ENCODE measurements at regions not wholly inside any gene's neighbourhood (a gene's known extent, or its start where the extent isn't known, plus 50 kb on each side); places are given as distances from the start of the nearest gene placed in this dataset.
"Not testable (repeated sequence)": the region's sequence is repeated elsewhere in the genome, so short reads cannot be mapped to it uniquely, and the experiment has no call there.

- H3K9me3 Mint-ChIP-seq: no peaks in the 10 kb centered on the region
- no peak for DNase-seq (ENCODE audit: extremely low spot score, unreplicated experiment)
- H3K4me3 Mint-ChIP-seq: no peak overlapping the region
- H3K4me1 Mint-ChIP-seq (ENCODE audit: unreplicated experiment): no peaks in the 10 kb centered on the region
- TF ChIP-seq CTCF (conservative IDR thresholded peaks at IDR 0.05): no peak
- no peaks in the 10 kb centered on the region for H3K36me3 Mint-ChIP-seq
- no peak overlapping the region for H3K27ac Mint-ChIP-seq
- no peaks in the 10 kb centered on the region for H3K27me3 Mint-ChIP-seq
These were observed 269.7 kb downstream of the TTC6 start for GRCh38 chr14:37864861-37865718.

- H3K4me1 Mint-ChIP-seq (ENCODE audit: unreplicated experiment): peaks cover 7% of the 10 kb centered on the region
- no peak for TF ChIP-seq CTCF (conservative IDR thresholded peaks at IDR 0.05)
- H3K27ac Mint-ChIP-seq: no peak overlapping the region
- H3K36me3 Mint-ChIP-seq: no peaks in the 10 kb centered on the region
- no peak overlapping the region for H3K4me3 Mint-ChIP-seq
- DNase-seq (ENCODE audit: extremely low spot score, unreplicated experiment): no peak
- no peaks in the 10 kb centered on the region for H3K27me3 Mint-ChIP-seq
- no peaks in the 10 kb centered on the region for H3K9me3 Mint-ChIP-seq
These were observed 270.5 kb downstream of the TTC6 start for GRCh38 chr14:37865719-37866549.

- Mint-ChIP-seq H3K4me1 (ENCODE audit: unreplicated experiment) (peaks cover 12% of the 10 kb centered on the region), H3K4me3 (no peak overlapping the region), H3K9me3 (no peaks in the 10 kb centered on the region), H3K27ac (no peak overlapping the region), H3K27me3 (no peaks in the 10 kb centered on the region), H3K36me3 (no peaks in the 10 kb centered on the region)
- DNase-seq (ENCODE audit: extremely low spot score, unreplicated experiment): no peak
- TF ChIP-seq CTCF (conservative IDR thresholded peaks at IDR 0.05): no peak
These were observed 274.2 kb downstream of the TTC6 start for GRCh38 chr14:37869633-37870032.

GRCh38 chr14:37870170-37870569 lies 274.7 kb downstream of the TTC6 start:
- Mint-ChIP-seq H3K36me3 (no peaks in the 10 kb centered on the region), H3K9me3 (no peaks in the 10 kb centered on the region), H3K27me3 (no peaks in the 10 kb centered on the region), H3K4me1 (ENCODE audit: unreplicated experiment) (peaks cover 17% of the 10 kb centered on the region), H3K27ac (peak overlapping the region; percentile 79), H3K4me3 (peak overlapping the region; percentile 63)
- no peak for DNase-seq (ENCODE audit: extremely low spot score, unreplicated experiment)
- TF ChIP-seq CTCF (conservative IDR thresholded peaks at IDR 0.05): no peak

- DNase-seq (ENCODE audit: extremely low spot score, unreplicated experiment): no peak
- no peak for TF ChIP-seq CTCF (conservative IDR thresholded peaks at IDR 0.05)
- peak overlapping the region; percentile 63 for H3K4me3 Mint-ChIP-seq
These were observed 275.4 kb downstream of the TTC6 start for GRCh38 chr14:37870632-37871346.

GRCh38 chr14:37874065-37874428 lies 278.6 kb downstream of the TTC6 start:
- H3K9me3 Mint-ChIP-seq; DNase-seq (ENCODE audit: extremely low spot score, unreplicated experiment); H3K36me3 Mint-ChIP-seq; H3K4me3 Mint-ChIP-seq; H3K27ac Mint-ChIP-seq: not testable (repeated sequence)
- H3K27me3 Mint-ChIP-seq: peaks cover 11% of the 10 kb centered on the region
- H3K4me1 Mint-ChIP-seq (ENCODE audit: unreplicated experiment): peaks cover 17% of the 10 kb centered on the region

More at GRCh38 chr14:37870632-37871346, 275.4 kb downstream of the TTC6 start:
- H3K4me1 Mint-ChIP-seq (ENCODE audit: unreplicated experiment): peaks cover 17% of the 10 kb centered on the region
- no peaks in the 10 kb centered on the region for H3K9me3 Mint-ChIP-seq
- peak overlapping the region; percentile 79 for H3K27ac Mint-ChIP-seq
- peaks cover under 1% of the 10 kb centered on the region for H3K27me3 Mint-ChIP-seq
- H3K36me3 Mint-ChIP-seq: no peaks in the 10 kb centered on the region

Measured in type B pancreatic cell (in vitro differentiated cells).